KMS-11 (cell line): ENCODE measurements at regions not wholly inside any gene's neighbourhood (a gene's known extent, or its start where the extent isn't known, plus 50 kb on each side); places are given as distances from the start of the nearest gene placed in this dataset.
A peak's percentile ranks its signal among the peaks of the same experiment; 100 is the strongest.

Source experiments
- H2AFZ ChIP-seq: fragments of 200-600 bp; sonication (generic); 2 replicates; pipeline ENCODE4 v1.6.1; 2016; ENCODE audit warnings: antibody characterized with exemption, mixed run types, low read depth
- H3K27ac ChIP-seq: fragments of 200-600 bp; sonication (generic); 2 replicates; pipeline ENCODE4 v1.6.1; 2016; ENCODE audit warnings: mild to moderate bottlenecking, mixed run types
- H3K27me3 ChIP-seq: fragments of 200-600 bp; sonication (generic); 2 replicates; pipeline ENCODE4 v1.6.1; 2017; ENCODE audit warnings: mild to moderate bottlenecking, low read depth, mixed run types, moderate library complexity; ENCODE audit not compliant: insufficient read depth
- H3K36me3 ChIP-seq: fragments of 200-600 bp; sonication (generic); 2 replicates; pipeline ENCODE4 v1.6.1; 2017; ENCODE audit warnings: mild to moderate bottlenecking, mixed run types; ENCODE audit not compliant: insufficient read depth
- H3K4me1 ChIP-seq: fragments of 200-600 bp; sonication (generic); 2 replicates; pipeline ENCODE4 v1.6.1; 2016; ENCODE audit warnings: mild to moderate bottlenecking, low read depth, mixed run types; ENCODE audit not compliant: poor library complexity, severe bottlenecking
- H3K4me2 ChIP-seq: fragments of 200-600 bp; sonication (generic); 2 replicates; pipeline ENCODE4 v1.7.0; 2016; ENCODE audit warnings: mild to moderate bottlenecking, mixed run types
- H3K4me3 ChIP-seq: fragments of 200-600 bp; sonication (generic); IDR thresholded peaks from 2 replicates; pipeline ENCODE4 v1.6.1; 2017; ENCODE audit warnings: low read depth, low read length, mixed read lengths; ENCODE audit not compliant: insufficient read depth
- H3K79me2 ChIP-seq: fragments of 200-600 bp; sonication (generic); 2 replicates; pipeline ENCODE4 v1.6.1; 2016; ENCODE audit warnings: low read depth, mixed run types; ENCODE audit not compliant: insufficient read depth
- H3K9ac ChIP-seq: fragments of 200-600 bp; sonication (generic); 2 replicates; pipeline ENCODE4 v1.6.1; 2016; ENCODE audit warnings: mild to moderate bottlenecking, mixed run types
- H4K20me1 ChIP-seq: fragments of 200-600 bp; sonication (generic); 2 replicates; pipeline ENCODE4 v1.6.1; 2016; ENCODE audit warnings: mild to moderate bottlenecking, mixed run types; ENCODE audit not compliant: insufficient read depth
- CTCF ChIP-seq: fragments of 200-600 bp; sonication (generic); conservative IDR thresholded peaks from 2 replicates; pipeline ENCODE4 v1.6.1; 2017; ENCODE audit warnings: low read depth, mild to moderate bottlenecking, antibody characterized with exemption, low read length, moderate library complexity, mixed read lengths

GRCh38 chr20:55805138-55805537 lies 200.2 kb downstream of the CBLN4 start:
- H3K9ac ChIP-seq = no peak overlapping the region
- H3K79me2 ChIP-seq = no peaks in the 10 kb centered on the region
- TF ChIP-seq CTCF = no peak
- H3K27me3 ChIP-seq = no peaks in the 10 kb centered on the region
- H2AFZ ChIP-seq = no peak overlapping the region
- H3K4me2 ChIP-seq = no peak overlapping the region
- H3K4me1 ChIP-seq = no peaks in the 10 kb centered on the region
- no peak overlapping the region for H3K4me3 ChIP-seq
- H3K36me3 ChIP-seq = no peaks in the 10 kb centered on the region
- H3K27ac ChIP-seq = no peak overlapping the region
- no peaks in the 10 kb centered on the region for H4K20me1 ChIP-seq

- Histone ChIP-seq H3K27ac (no peak overlapping the region), H2AFZ (no peak overlapping the region), H3K79me2 (no peaks in the 10 kb centered on the region), H4K20me1 (no peaks in the 10 kb centered on the region), H3K4me3 (no peak overlapping the region), H3K4me1 (no peaks in the 10 kb centered on the region), H3K9ac (no peak overlapping the region), H3K4me2 (no peak overlapping the region), H3K36me3 (no peaks in the 10 kb centered on the region), H3K27me3 (no peaks in the 10 kb centered on the region)
- no peak for TF ChIP-seq CTCF
Observed at GRCh38 chr20:55800552-55801245, 204.6 kb downstream of the CBLN4 start.

- Histone ChIP-seq H3K27me3 (no peaks in the 10 kb centered on the region), H3K79me2 (no peaks in the 10 kb centered on the region), H3K9ac (no peak overlapping the region), H3K4me1 (peaks cover 23% of the 10 kb centered on the region), H3K27ac (peak overlapping the region; percentile 45; the same call in 1 of the 2 replicates), H3K4me2 (peak overlapping the region; percentile 22), H4K20me1 (no peaks in the 10 kb centered on the region), H3K36me3 (no peaks in the 10 kb centered on the region), H2AFZ (peak overlapping the region; percentile 29), H3K4me3 (no peak overlapping the region)
- no peak for TF ChIP-seq CTCF
Observed at GRCh38 chr20:55793986-55794385, 211.3 kb downstream of the CBLN4 start.

GRCh38 chr20:55792049-55792448 lies 213.3 kb downstream of the CBLN4 start:
- Histone ChIP-seq H3K79me2 (no peaks in the 10 kb centered on the region), H4K20me1 (no peaks in the 10 kb centered on the region), H3K36me3 (no peaks in the 10 kb centered on the region), H3K27ac (no peak overlapping the region), H2AFZ (no peak overlapping the region), H3K4me2 (no peak overlapping the region), H3K9ac (no peak overlapping the region), H3K4me1 (peaks cover 23% of the 10 kb centered on the region), H3K4me3 (no peak overlapping the region), H3K27me3 (no peaks in the 10 kb centered on the region)
- TF ChIP-seq CTCF = no peak
